Activated T-cell treated with anti-CD3 and anti-CD28 coated beads, Interleukin-2, amount 50 U/mL, for 1 hour (primary cell): ENCODE measurements at regions not wholly inside any gene's neighbourhood (a gene's known extent, or its start where the extent isn't known, plus 50 kb on each side); places are given as distances from the start of the nearest gene placed in this dataset.

ENCODE experiments used
- DNase-seq: peaks from one replicate; pipeline ENCODE4 v3.0.0-alpha.2; 2020

DNA sequence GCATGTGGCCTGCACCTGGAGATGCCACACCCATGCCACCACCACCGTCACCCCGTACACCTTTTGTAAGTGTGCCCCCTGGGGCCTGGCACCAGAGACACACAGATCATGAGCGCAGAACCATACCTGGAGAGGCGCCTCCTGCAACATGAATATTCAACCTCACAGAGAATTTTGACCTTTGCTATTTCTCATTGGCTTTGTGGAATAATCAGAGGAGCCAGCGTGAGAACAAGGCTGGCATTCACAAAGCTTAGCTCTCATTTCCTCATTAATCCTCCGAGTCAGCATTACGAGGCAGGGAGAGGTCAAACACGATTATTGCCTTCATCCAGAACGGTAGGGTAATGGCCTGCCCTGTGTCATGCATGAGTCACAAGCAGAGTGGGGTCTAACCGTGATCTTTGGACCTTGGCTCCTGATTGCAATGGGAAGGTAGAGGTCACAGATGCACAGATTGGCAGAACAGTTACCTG is 73.0 kb upstream of the POMGNT2 start:
- no peak for DNase-seq

GRCh38 chr3:43177085-43177484 is 71.2 kb upstream of the POMGNT2 start:
- no peak for DNase-seq

DNA sequence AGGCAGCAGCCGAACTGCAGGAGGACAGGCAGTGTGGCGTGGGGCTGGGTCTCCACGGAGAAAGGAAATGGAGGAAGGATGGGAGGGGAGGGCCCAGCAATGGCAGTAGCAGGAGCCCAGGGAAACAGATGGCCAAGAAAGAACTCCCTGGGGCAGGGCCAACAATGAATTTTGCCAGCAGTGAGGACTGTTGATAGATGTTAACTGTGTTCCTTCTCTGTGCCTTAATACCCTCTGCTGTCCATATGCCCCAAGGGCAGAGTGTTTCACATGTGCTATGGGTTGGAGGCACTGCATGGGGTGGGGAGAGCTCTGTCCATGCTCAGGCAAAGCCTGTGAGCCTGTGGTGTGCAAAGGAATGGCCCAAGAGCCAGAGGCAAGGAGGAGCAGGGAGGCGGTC is 70.8 kb upstream of the POMGNT2 start:
- no peak for DNase-seq

DNA sequence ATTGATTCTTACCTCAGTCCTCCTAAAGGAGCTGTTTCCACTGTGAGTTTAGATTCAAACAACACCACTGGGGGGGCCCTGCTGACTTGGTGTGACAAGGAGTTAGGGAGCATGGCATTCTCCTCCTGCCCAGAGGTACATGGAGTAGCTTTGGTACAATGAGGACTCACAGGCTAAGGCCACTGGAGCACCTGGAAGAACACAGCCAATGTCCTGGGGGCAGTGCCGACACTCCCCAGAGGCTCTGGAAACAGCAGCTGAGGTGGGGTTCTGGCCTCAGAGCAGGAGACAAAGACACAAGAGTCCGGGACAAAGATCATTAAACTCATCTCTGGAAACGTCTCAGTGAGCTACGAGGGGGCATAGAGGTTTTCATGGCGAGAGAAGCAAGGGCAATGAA is 69.7 kb upstream of the POMGNT2 start:
- DNase-seq: no peak

- DNase-seq: no peak
Observed at GRCh38 chr3:43173949-43174348, 68.1 kb upstream of the POMGNT2 start.

DNA sequence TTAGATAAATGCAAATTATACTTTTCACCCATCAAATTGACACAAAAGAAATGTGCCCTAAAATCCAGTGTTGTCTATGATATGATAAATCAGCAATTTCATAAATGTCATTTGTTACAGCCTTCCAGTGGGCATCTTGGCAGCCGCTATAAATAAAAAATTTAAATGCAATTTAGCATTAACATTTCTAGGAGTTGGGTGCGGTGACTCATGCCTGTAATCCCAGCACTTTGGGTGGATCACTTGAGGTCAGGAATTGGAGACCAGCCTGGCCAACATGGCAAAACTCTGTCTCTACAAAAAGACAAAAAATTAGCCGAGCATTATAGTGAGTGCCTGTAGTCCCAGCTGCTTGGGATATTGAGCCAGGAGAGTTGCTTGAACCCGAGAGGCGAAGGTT is 65.9 kb upstream of the POMGNT2 start:
- DNase-seq: no peak

- DNase-seq: no peak
Observed at GRCh38 chr3:43170553-43170952, 64.7 kb upstream of the POMGNT2 start.

- no peak for DNase-seq
Observed at GRCh38 chr3:43169987-43170386, 64.1 kb upstream of the POMGNT2 start.

DNA sequence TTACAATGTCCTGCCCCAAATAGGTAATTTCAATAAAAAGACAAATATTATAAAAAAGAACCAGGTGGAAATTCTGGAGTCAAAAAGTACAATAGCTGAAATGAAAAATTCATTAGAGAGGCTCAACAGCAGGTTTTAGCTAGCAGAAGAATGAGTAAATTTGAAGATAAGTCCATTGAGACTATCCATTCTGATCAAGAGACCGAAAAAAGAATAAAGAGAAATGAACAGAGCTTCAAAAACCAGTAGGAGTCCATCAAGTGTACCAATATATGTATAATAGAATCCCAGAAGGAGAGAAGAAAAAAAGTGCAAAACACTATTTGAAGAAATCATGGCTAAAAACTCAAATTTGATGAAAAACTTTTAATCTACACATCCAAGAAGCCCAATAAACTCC is 60.5 kb upstream of the POMGNT2 start:
- DNase-seq: no peak

DNA sequence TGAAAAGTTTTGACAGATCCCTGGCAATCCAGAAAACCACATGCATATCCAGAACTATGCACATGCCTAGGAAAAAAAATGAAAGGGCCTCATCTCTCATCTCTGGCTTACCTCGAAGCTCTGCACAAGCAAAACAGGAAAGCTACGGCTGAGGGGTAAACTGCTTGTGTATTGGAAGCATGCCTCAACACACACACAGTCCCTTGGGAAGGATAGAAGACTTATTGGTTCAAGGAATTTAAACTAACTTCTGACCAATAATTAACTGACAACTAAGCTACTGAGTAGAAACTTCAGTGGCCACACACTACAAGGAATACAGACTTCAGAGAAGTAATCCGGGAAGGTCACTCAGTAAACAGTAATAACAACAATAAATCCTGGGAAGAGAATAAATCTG is 59.9 kb upstream of the POMGNT2 start:
- DNase-seq: no peak

- no peak for DNase-seq
Observed at GRCh38 chr3:43163895-43164493, 58.1 kb upstream of the POMGNT2 start.

DNA sequence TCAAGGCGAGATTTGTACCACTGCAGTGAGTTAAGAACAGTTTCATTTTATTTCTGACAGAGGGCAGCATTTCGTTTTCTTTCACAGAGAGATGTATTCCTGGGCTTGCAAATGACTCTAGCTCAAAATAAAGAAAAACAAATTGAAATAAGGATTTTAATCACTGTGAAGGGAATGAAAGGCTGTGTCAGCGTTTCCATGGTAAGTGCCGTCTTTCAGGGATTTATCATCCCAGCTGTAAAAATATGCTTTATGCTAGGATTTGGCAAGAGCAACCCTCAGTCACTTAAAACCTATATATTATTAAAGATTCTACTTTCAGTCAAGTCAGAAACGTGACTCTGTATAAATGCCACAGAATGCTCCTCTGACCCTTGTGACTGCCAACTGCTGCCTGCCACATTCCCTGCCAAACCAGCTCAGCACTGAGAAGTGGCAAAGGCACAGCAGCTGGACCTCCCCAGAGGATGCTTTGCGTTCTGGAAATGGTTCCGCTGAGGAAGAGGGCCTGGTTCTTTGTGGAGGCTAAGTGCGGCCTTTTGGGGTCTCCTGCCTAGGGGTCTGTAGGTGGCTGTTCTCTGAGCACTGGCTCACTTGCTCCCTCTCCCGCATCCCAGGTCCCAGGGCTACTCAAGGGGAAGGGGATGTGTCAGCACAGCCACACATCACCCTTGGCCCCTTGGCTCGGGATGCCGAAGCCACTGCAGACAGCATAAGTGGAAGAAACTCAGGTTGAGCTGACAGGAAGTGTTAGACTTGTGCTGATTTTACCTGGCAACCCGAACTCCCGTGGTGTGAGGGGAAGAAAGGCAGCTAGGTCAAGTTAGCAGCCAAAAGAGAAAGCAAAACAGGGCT is 56.6 kb upstream of the POMGNT2 start:
- DNase-seq: peak; percentile 60

DNA sequence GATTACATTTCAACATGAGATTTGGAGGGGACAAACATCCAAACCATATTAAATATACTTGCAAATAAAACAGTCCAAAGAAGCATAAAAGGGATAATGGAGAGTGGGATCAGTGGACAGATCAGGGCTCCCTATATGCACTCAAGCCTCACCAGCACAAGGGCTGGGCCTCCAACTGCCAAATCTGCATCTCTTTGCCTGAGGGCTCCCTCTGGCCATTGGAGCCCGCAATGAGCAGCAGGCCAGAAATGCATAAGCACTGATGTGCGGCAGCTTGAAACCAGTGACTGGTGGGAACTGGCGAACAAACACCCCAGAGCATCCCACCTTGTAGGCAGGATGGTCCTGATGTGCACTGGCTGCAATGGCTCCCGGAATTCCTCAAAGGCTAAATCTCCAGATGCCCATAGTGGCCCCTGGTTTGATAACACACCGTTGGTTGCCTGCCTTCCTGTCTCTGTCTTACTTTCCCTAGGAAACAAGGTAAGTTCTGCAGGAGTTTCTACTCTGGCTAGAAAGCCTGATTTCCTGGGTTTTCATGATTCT is 55.9 kb upstream of the POMGNT2 start:
- DNase-seq: no peak

DNA sequence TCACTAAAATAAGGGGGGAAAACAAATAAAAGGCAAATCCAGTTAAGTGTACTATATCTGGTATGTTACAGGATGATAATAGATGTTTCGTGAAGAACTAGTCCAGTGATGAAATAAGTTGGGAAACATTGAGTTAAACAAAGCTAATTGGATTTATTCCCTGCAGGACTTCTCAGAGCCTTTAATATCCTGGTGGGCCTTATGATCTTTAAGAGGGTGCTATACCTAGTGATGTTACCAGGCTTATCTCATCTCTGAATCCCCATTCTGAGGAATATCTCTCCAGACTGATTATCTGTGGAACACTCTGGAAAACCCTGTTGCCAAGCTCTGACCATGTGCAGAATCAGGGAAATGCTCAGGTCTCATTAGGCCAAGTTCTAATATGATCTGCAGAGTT is 54.8 kb upstream of the POMGNT2 start:
- DNase-seq: no peak

DNA sequence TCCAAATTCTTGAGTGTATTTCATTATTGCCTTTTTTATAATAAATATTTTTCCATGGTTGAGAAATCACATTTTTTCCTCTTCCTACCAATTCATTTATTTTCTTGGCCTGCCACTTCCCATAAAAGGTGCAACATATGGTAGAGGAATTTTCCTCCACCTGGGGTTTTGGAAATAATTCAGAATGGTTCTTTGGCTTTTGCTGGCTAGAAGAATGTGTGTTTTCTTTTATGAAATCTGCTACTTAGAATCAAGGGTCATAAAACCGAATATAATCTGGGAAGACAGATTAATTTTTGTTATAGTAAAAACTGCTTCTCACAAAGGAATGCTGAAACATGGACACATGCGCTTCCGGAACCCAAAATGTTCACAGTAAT is 54.0 kb upstream of the POMGNT2 start:
- DNase-seq: no peak

DNA sequence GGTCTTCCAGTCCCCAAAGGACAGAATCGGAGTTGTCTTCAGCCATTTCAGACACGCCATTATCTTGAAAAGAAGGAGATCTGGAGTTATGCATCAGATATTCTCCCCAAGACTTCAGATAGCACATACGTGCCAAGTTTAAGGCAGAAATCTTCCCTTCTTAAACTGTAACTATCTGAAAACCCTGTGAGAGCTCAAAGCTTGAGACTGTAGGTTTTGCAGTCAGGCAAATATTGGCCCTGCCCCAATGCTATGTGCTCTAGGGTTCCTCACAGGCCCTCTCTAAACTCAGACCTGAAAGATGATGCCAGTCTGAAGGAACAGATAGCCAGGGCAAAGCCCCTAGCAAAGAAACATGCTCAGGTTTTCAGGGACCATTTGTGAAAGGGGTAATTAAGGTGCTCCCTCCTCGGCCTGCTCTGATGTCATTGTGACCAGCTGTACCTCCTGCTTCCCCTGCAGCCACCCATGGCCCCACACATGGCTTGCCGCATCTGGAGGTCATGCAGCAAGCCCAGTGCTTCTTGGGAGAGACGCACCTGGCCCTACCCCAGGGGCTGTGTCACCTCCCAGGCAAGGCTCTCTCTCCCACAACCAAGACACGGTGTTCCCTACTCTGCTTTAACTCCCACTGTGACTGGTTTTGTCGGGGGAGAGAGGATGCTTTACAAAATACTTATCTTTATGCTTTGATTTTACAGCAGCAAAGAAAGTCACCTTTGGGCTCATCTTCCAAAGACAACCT is 53.4 kb upstream of the POMGNT2 start:
- DNase-seq: no peak

- no peak for DNase-seq
Observed at GRCh38 chr3:43156812-43157455, 51.1 kb upstream of the POMGNT2 start.

DNA sequence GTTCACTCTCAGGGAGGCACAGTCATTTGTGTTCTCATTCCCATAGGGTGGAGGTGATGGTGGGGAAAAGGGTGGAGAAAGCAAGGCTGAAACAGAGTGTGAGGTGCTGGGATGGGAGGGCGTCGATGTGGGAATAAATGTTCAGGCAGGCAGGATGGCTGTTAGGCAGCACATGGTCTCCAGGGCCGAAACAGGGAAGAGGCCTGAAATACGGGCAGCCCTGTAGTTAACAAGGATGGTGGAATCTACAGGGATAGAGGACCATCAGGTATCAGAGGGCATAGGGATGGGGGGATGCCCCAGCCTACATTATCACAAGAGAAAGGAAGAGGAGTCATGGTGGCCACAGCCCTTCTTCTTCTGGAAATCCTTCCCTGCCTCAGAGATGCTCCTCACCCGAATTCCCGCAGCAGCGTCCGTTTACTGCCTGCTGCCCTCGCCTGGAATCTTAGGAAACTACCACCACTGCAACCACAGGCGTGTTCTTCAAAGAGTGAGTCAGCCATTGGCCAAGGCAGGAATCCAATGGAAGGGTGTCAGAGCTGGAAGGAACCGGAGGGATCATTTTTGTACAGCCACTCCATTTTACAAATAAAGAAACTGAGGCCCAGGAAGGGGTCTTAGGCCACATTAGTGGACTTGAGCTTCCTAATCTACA is 49.7 kb upstream of the POMGNT2 start:
- DNase-seq: no peak
